Central memory CD4-positive, alpha-beta T cell (primary cell): ENCODE measurements at regions not wholly inside any gene's neighbourhood (a gene's known extent, or its start where the extent isn't known, plus 50 kb on each side); places are given as distances from the start of the nearest gene placed in this dataset.

Source experiments
- DNase-seq: peaks from one replicate; pipeline ENCODE4 v3.0.0; 2022

- no peak for DNase-seq
Observed at GRCh38 chr16:51637770-51638094, 486.7 kb upstream of the SALL1 start.

GRCh38 chr16:51636920-51637769 is 486.1 kb upstream of the SALL1 start:
- no peak for DNase-seq

- DNase-seq, result no peak
Observed at GRCh38 chr16:51635181-51635580, 484.1 kb upstream of the SALL1 start.

DNA sequence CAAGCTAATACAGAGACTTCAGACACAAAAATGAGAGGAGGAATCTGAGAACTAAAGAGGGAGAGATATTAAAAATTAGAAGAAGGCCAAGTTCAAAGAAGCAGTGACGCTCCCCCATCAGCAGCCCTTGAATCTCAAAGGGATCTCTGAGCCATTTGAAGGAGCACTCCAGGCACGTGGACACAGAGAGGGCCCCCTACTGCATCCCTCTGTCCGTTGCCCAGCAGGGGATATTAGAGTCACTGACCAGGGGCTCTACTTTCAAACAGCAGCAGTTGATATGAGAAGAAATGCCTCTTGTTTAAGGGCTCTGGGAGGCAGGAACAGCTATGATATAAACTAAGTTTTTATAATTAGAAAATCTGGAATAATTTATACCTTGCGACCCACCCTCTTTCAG is 479.0 kb upstream of the SALL1 start:
- DNase-seq, result no peak

GRCh38 chr16:51629576-51629975 is 478.5 kb upstream of the SALL1 start:
- DNase-seq, result no peak

- no peak for DNase-seq
Observed at GRCh38 chr16:51624080-51624775, 473.2 kb upstream of the SALL1 start.

DNA sequence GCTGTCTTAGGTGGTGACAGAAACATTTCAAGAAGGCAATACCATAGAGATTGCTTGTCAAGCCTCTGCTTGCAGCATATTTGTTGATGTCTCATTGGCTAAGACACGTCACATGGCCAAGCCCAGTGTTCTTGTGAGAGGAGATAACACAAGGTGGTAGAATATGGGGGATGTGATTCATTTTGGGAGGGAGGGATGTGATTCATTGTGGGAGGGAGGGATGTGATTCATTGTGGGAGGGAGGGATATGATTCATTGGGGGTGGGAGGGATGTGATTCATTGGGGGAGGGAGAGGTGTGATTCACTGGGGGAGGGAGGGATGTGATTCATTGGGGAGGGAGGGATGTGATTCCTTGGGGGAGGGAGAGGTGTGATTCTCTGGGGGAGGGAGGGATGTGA is 470.5 kb upstream of the SALL1 start:
- DNase-seq, result no peak

- no peak for DNase-seq
Observed at GRCh38 chr16:51615141-51615540, 464.1 kb upstream of the SALL1 start.

DNA sequence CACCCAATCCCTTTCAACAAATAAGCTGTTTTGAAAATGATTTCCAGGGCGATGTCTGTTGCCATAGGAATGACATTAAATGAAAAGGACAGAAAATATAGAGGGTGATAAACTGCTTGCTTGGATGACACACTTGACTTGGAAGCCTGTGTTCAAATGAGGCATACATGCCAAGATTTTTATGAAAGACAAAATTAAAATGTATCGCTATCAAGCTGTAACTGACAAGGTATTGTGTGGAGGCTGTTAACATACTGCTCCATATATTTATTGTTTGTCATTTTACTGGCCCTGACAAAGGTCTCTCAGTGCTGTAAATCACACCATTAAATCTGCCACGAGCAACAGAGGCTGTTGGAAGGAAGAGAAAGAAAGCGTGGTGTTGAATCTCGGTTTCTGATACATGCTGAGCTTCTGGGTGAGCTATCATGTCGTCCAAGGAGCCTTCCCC is 456.2 kb upstream of the SALL1 start:
- no peak for DNase-seq

GRCh38 chr16:51596247-51596646 is 445.2 kb upstream of the SALL1 start:
- no peak for DNase-seq

- no peak for DNase-seq
Observed at GRCh38 chr16:51592535-51593300, 441.6 kb upstream of the SALL1 start.

- DNase-seq, result no peak
Observed at GRCh38 chr16:51592001-51592501, 441.0 kb upstream of the SALL1 start.

DNA sequence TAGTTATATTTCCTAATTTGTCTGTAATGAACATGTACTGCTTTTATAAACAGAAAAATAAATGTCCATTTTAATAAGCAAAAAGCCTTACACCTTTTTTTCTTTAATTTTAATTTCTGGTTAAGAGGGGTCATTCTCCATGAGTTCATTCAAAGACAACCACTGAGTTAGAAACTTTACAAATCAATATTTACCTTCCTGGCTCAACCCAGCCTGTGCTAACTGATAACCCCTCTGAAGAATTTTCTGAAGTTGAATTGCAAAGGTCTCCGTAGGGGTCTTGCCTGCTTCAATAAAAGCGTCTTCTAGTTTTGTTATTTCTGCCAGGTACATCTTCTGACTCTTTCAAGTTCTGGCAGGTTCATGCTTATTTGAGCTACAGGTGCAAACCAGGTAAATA is 440.4 kb upstream of the SALL1 start:
- DNase-seq, result no peak

DNA sequence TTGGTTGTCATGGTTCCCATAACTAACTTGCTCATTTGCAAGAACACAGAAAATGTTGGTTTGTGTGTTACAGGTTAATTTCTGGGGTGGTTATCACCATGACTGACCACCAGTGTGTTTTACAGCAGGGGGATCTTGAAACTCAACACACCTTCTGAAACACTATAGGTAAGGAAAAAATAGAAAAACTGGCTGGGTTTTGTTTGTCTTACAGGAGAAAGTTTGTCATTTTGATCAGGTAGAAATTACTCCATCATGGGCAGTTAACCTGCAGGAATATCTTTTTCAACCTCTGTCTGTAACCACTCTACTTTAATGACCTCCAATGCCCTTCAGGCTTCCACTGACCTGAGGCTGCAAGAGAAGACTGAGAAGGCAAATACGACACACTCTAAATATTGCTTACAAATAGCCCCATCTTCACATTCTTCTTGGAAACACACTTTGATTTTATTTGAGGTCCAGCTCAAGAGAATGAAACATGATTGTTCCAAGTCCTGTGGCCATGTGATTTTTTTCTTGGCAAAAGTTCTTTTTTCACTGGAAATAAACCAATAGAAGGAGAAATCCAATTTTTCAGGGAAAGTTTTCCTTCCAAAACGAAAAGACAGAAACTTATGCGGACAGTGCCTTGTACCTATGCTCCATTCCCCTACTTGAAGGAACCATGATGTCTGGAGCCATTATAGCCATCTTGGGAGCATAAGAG is 428.7 kb upstream of the SALL1 start:
- DNase-seq, result no peak

- no peak for DNase-seq
Observed at GRCh38 chr16:51577621-51578303, 426.7 kb upstream of the SALL1 start.

GRCh38 chr16:51576498-51577195 is 425.6 kb upstream of the SALL1 start:
- DNase-seq, result no peak

DNA sequence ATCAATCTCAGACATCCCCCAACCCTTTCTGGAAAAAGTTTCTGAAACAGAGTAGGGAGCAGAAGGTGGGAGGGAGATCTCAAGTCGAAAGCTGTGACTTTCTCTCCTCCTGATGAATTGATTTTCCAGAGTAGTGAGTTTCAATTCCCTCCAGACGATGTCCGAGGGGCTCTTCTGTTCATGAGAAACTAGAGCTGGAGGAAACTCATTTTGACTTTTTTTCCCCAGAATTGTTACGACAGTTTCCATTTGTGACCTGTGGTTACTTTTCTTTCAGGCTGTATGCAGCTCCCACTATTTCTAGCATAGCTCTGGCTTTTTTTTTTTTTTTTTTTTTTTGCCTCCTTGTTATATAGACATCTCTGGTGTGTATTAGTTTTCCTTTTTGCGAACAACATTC is 422.1 kb upstream of the SALL1 start:
- no peak for DNase-seq

DNA sequence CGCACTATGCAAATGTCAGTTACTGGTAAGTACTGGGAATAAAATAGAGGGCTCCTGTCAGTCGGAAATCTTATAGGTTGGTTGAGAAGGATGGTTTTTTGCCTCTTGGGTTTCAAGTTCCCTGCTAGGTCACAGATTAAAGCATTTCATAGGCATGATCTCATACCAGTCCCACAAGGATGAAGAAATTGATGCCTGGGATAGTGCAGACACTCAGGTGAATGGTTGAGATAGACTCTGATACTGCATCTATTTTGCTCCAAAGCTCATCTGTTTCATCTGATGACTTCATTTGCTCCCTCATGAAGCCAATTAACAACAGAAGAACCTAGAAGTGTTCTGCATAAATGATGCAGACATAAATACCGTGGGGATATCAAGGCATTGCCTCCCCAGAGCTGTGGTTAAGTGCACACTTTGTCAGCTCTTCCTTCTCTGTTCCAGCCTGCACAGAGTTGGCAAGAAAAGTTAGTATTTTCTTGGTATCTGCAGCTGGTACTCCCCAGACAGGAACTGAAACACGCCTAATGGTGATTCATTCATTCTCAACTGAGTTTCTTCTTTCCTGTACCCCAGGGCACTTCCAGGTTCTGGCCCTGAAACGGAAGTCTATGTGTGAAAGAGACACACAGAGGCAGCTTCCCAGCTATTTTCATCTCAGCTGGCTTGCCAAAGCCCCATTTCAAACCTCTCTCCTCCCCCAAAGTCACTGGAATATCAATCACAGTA is 418.3 kb upstream of the SALL1 start:
- DNase-seq, result no peak

GRCh38 chr16:51567911-51568310 is 416.8 kb upstream of the SALL1 start:
- no peak for DNase-seq

GRCh38 chr16:51565184-51565583 is 414.1 kb upstream of the SALL1 start:
- DNase-seq, result no peak

- DNase-seq, result no peak
Observed at GRCh38 chr16:51562891-51563290, 411.8 kb upstream of the SALL1 start.
